Loucy (cell line): ENCODE measurements at regions not wholly inside any gene's neighbourhood (a gene's known extent, or its start where the extent isn't known, plus 50 kb on each side); places are given as distances from the start of the nearest gene placed in this dataset.

Experiments used
- H2AFZ ChIP-seq: fragments of 200-600 bp; sonication (generic); 2 replicates; pipeline ENCODE4 v1.6.0; 2016; ENCODE audit warnings: antibody characterized with exemption, mild to moderate bottlenecking, low read length, moderate library complexity
- H3F3A ChIP-seq: fragments of 200-600 bp; 2 replicates; pipeline ENCODE4 v1.6.0; 2016; ENCODE audit warnings: antibody characterized with exemption, low read depth, mild to moderate bottlenecking
- H3K27me3 ChIP-seq: fragments of 200-600 bp; sonication (generic); 2 replicates; pipeline ENCODE4 v1.6.1; 2014; ENCODE audit warnings: low read length, mild to moderate bottlenecking; ENCODE audit not compliant: insufficient read depth, poor library complexity, severe bottlenecking
- H3K36me3 ChIP-seq: fragments of 200-600 bp; sonication (generic); 2 replicates; pipeline ENCODE4 v1.6.1; 2016; ENCODE audit warnings: low read length; ENCODE audit not compliant: insufficient read depth
- H3K4me1 ChIP-seq: fragments of 200-600 bp; sonication (generic); 2 replicates; pipeline ENCODE4 v1.5.1; 2014; ENCODE audit warnings: low read length, mild to moderate bottlenecking; ENCODE audit not compliant: insufficient read depth, poor library complexity, severe bottlenecking
- H3K4me2 ChIP-seq: fragments of 200-600 bp; sonication (generic); 2 replicates; pipeline ENCODE4 v1.6.0; 2014; ENCODE audit warnings: antibody characterized with exemption, low read length, low read depth, mild to moderate bottlenecking; ENCODE audit not compliant: poor library complexity, severe bottlenecking
- H3K4me3 ChIP-seq: fragments of 200-600 bp; sonication (generic); 2 replicates; pipeline ENCODE4 v1.5.1; 2014; ENCODE audit warnings: low read length, mild to moderate bottlenecking, mixed read lengths; ENCODE audit not compliant: poor library complexity, severe bottlenecking
- H3K79me2 ChIP-seq: fragments of 200-600 bp; sonication (generic); 2 replicates; pipeline ENCODE4 v1.6.1; 2014; ENCODE audit warnings: low read length; ENCODE audit not compliant: insufficient read depth
- H3K9ac ChIP-seq: fragments of 200-600 bp; sonication (generic); 2 replicates; pipeline ENCODE4 v1.6.0; 2014; ENCODE audit warnings: mild to moderate bottlenecking, low read depth, low read length, moderate library complexity; ENCODE audit not compliant: poor library complexity, severe bottlenecking
- H3K9me2 ChIP-seq: fragments of 200-600 bp; sonication (generic); replicated peaks from 2 replicates; pipeline ENCODE4 v1.6.1; 2016; ENCODE audit warnings: low read depth, low read length, mixed read lengths
- H3K9me3 ChIP-seq: fragments of 200-600 bp; sonication (generic); 2 replicates; pipeline ENCODE4 v1.6.1; 2014; ENCODE audit warnings: mild to moderate bottlenecking, antibody characterized with exemption, low read length, low read depth; ENCODE audit not compliant: insufficient read depth
- H4K20me1 ChIP-seq: fragments of 200-600 bp; sonication (generic); 2 replicates; pipeline ENCODE4 v1.6.0; 2014; ENCODE audit warnings: antibody characterized with exemption, low read length, mild to moderate bottlenecking; ENCODE audit not compliant: insufficient read depth, poor library complexity, severe bottlenecking
- EZH2phosphoT487 ChIP-seq: fragments of 200-600 bp; IDR thresholded peaks from 2 replicates; pipeline ENCODE4 v1.6.1; 2018; ENCODE audit warnings: antibody characterized with exemption, mild to moderate bottlenecking, moderate library complexity, borderline replicate concordance
- TF ChIP-seq, protein P1 (sequence below): fragments of 200-600 bp; sonication (generic); conservative IDR thresholded peaks from 2 replicates; pipeline ENCODE4 v1.5.1; 2014; ENCODE audit warnings: mild to moderate bottlenecking, antibody characterized with exemption, low read length

GRCh38 chr1:34376531-34376930, 199.8 kb downstream of the C1orf94 start:
- H3K4me2 ChIP-seq, result no peak overlapping the region
- H3K9me3 ChIP-seq, result no peaks in the 10 kb centered on the region
- H3K4me1 ChIP-seq, result no peaks in the 10 kb centered on the region
- peaks cover 4% of the 10 kb centered on the region for H3K27me3 ChIP-seq
- no peaks in the 10 kb centered on the region for H3K9me2 ChIP-seq
- H3F3A ChIP-seq, result no peaks in the 10 kb centered on the region
- H3K36me3 ChIP-seq, result no peaks in the 10 kb centered on the region
- H3K79me2 ChIP-seq, result no peaks in the 10 kb centered on the region
- no peak for TF ChIP-seq EZH2phosphoT487
- TF ChIP-seq, protein P1, sequence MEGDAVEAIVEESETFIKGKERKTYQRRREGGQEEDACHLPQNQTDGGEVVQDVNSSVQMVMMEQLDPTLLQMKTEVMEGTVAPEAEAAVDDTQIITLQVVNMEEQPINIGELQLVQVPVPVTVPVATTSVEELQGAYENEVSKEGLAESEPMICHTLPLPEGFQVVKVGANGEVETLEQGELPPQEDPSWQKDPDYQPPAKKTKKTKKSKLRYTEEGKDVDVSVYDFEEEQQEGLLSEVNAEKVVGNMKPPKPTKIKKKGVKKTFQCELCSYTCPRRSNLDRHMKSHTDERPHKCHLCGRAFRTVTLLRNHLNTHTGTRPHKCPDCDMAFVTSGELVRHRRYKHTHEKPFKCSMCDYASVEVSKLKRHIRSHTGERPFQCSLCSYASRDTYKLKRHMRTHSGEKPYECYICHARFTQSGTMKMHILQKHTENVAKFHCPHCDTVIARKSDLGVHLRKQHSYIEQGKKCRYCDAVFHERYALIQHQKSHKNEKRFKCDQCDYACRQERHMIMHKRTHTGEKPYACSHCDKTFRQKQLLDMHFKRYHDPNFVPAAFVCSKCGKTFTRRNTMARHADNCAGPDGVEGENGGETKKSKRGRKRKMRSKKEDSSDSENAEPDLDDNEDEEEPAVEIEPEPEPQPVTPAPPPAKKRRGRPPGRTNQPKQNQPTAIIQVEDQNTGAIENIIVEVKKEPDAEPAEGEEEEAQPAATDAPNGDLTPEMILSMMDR, result no peak
- H3K4me3 ChIP-seq, result no peak overlapping the region
- no peak overlapping the region for H2AFZ ChIP-seq
- H4K20me1 ChIP-seq, result no peaks in the 10 kb centered on the region
- no peak overlapping the region for H3K9ac ChIP-seq

GRCh38 chr1:34378968-34379856, 202.5 kb downstream of the C1orf94 start:
- TF ChIP-seq, protein P1, result no peak
- no peak for TF ChIP-seq EZH2phosphoT487
- Histone ChIP-seq H2AFZ (no peak overlapping the region), H3K27me3 (peaks cover 4% of the 10 kb centered on the region), H3K4me2 (no peak overlapping the region), H3K9me3 (no peaks in the 10 kb centered on the region), H3K36me3 (no peaks in the 10 kb centered on the region), H3K9ac (no peak overlapping the region), H3K79me2 (no peaks in the 10 kb centered on the region), H4K20me1 (no peaks in the 10 kb centered on the region), H3K4me1 (no peaks in the 10 kb centered on the region), H3F3A (no peaks in the 10 kb centered on the region), H3K4me3 (no peak overlapping the region), H3K9me2 (no peaks in the 10 kb centered on the region)

GRCh38 chr1:34379911-34380310, 203.2 kb downstream of the C1orf94 start:
- no peak overlapping the region for H3K9ac ChIP-seq
- peaks cover 4% of the 10 kb centered on the region for H3K27me3 ChIP-seq
- no peaks in the 10 kb centered on the region for H3K9me2 ChIP-seq
- no peaks in the 10 kb centered on the region for H4K20me1 ChIP-seq
- no peaks in the 10 kb centered on the region for H3K79me2 ChIP-seq
- no peaks in the 10 kb centered on the region for H3K36me3 ChIP-seq
- H3K4me3 ChIP-seq, result no peak overlapping the region
- TF ChIP-seq EZH2phosphoT487, result no peak
- TF ChIP-seq, protein P1, result no peak
- H2AFZ ChIP-seq, result no peak overlapping the region
- no peaks in the 10 kb centered on the region for H3K4me1 ChIP-seq
- no peak overlapping the region for H3K4me2 ChIP-seq
- H3F3A ChIP-seq, result no peaks in the 10 kb centered on the region
- H3K9me3 ChIP-seq, result no peaks in the 10 kb centered on the region
